SK-N-SH treated with all-trans-retinoic acid at 6 μM for 48 hours (cell line): ENCODE measurements at regions not wholly inside any gene's neighbourhood (a gene's known extent, or its start where the extent isn't known, plus 50 kb on each side); places are given as distances from the start of the nearest gene placed in this dataset.
"Not testable (repeated sequence)": the region's sequence is repeated elsewhere in the genome, so short reads cannot be mapped to it uniquely, and the experiment has no call there.

Source experiments
- ATAC-seq: fragments of 200-7000 bp; cut with Tn5 transposase; 3 replicates; pipeline ENCODE4 v1.9.1; 2020; ENCODE audit warnings: mild to moderate bottlenecking, moderate library complexity
- BACH2 ChIP-seq: fragments of 250-450 bp; sonication (Bioruptor Pico); IDR thresholded peaks from 2 replicates; pipeline ENCODE4 v1.9.0; 2021; ENCODE audit warnings: mild to moderate bottlenecking, borderline replicate concordance
- CSDC2 ChIP-seq: fragments of 250-450 bp; sonication (Bioruptor Pico); IDR thresholded peaks from 2 replicates; pipeline ENCODE4 v1.5.0; 2020; ENCODE audit warnings: mild to moderate bottlenecking, moderate library complexity
- ESRRG ChIP-seq: fragments of 250-450 bp; sonication (Bioruptor Pico); IDR thresholded peaks from 2 replicates; pipeline ENCODE4 v1.6.1; 2021; ENCODE audit warnings: mild to moderate bottlenecking
- GLIS3 ChIP-seq: fragments of 250-450 bp; sonication (Bioruptor Pico); IDR thresholded peaks from 2 replicates; pipeline ENCODE4 v1.5.0; 2020; ENCODE audit warnings: mild to moderate bottlenecking, moderate library complexity
- ISL1 ChIP-seq: fragments of 250-450 bp; sonication (Bioruptor Pico); IDR thresholded peaks from 2 replicates; pipeline ENCODE4 v2.1.2; 2022; ENCODE audit warnings: mild to moderate bottlenecking, moderate library complexity
- OSR1 ChIP-seq: fragments of 250-450 bp; sonication (Bioruptor Pico); IDR thresholded peaks from 2 replicates; pipeline ENCODE4 v1.8.0; 2022; ENCODE audit warnings: moderate library complexity, mild to moderate bottlenecking, inconsistent platforms
- PPARA ChIP-seq: fragments of 250-450 bp; sonication (Bioruptor Pico); IDR thresholded peaks from 2 replicates; pipeline ENCODE4 v1.5.0; 2020; ENCODE audit warnings: mild to moderate bottlenecking, borderline replicate concordance
- RARB ChIP-seq: fragments of 250-450 bp; sonication (Bioruptor Pico); IDR thresholded peaks from 2 replicates; pipeline ENCODE4 v1.8.0; 2021; ENCODE audit warnings: mild to moderate bottlenecking, moderate library complexity
- TCF4 ChIP-seq: fragments of 250-450 bp; sonication (Bioruptor Pico); IDR thresholded peaks from 2 replicates; pipeline ENCODE4 v1.8.0; 2021; ENCODE audit warnings: mild to moderate bottlenecking, moderate library complexity, borderline replicate concordance
- TOX ChIP-seq: fragments of 250-450 bp; sonication (Bioruptor Pico); IDR thresholded peaks from 2 replicates; pipeline ENCODE4 v1.8.0; 2021; ENCODE audit warnings: mild to moderate bottlenecking, moderate library complexity, borderline replicate concordance
- ZFP3 ChIP-seq: fragments of 250-450 bp; sonication (Bioruptor Pico); IDR thresholded peaks from 2 replicates; pipeline ENCODE4 v1.5.0; 2020; ENCODE audit warnings: mild to moderate bottlenecking, moderate library complexity
- ZNF565 ChIP-seq: fragments of 450-650 bp; formaldehyde crosslinking; conservative IDR thresholded peaks from 2 replicates; pipeline ENCODE4 v1.5.0; 2020; ENCODE audit warnings: low read depth, mild to moderate bottlenecking, moderate library complexity
- ZNF70 ChIP-seq: fragments of 450-650 bp; formaldehyde crosslinking; IDR thresholded peaks from 2 replicates; pipeline ENCODE4 v1.5.0; 2020; ENCODE audit warnings: mild to moderate bottlenecking, moderate library complexity
- ZNF8 ChIP-seq: fragments of 450-650 bp; formaldehyde crosslinking; IDR thresholded peaks from 2 replicates; pipeline ENCODE4 v1.5.0; 2020; ENCODE audit warnings: mild to moderate bottlenecking, moderate library complexity
- TF ChIP-seq, protein P1 (sequence below): fragments of 250-450 bp; sonication (Bioruptor Pico); IDR thresholded peaks from 2 replicates; pipeline ENCODE4 v1.8.0; 2021; ENCODE audit warnings: low read depth, mild to moderate bottlenecking, moderate library complexity, borderline replicate concordance
- TF ChIP-seq, protein P2 (sequence below): fragments of 250-450 bp; sonication (Bioruptor Pico); IDR thresholded peaks from 2 replicates; pipeline ENCODE4 v1.8.0; 2020; ENCODE audit warnings: mild to moderate bottlenecking, moderate library complexity, borderline replicate concordance
- TF ChIP-seq, protein P3 (sequence below): fragments of 250-450 bp; sonication (Bioruptor Pico); IDR thresholded peaks from 2 replicates; pipeline ENCODE4 v1.5.1; 2021; ENCODE audit warnings: mild to moderate bottlenecking, moderate library complexity
- TF ChIP-seq, protein P4 (sequence below): fragments of 250-450 bp; sonication (Bioruptor Pico); IDR thresholded peaks from 2 replicates; pipeline ENCODE4 v1.5.0; 2020; ENCODE audit warnings: mild to moderate bottlenecking, moderate library complexity
- TF ChIP-seq, protein P5 (sequence below): fragments of 250-450 bp; sonication (Bioruptor Pico); IDR thresholded peaks from 2 replicates; pipeline ENCODE4 v1.5.1; 2020; ENCODE audit warnings: low read depth, mild to moderate bottlenecking, moderate library complexity

DNA sequence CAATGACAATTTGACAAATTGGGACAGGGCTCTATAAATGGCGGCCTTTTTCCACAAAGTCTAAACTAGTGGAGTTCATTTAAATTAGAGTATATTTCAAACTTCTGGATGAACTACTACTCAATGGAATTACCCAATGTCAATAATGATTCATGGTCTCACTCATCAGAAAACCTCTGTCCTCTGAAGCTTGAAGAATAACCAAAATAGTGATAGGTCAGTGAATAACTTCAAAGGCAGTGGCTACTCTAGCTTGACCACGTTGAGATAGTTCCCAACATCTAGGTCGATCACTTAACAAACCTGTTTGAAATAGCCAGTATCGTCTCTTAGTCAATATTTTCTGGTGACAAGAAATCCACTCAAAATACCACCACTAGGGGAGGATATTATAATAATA is 197.6 kb downstream of the HDGFL1 start (continued):
- TF ChIP-seq BACH2 (CRISPR knock-in tag), result no peak

DNA sequence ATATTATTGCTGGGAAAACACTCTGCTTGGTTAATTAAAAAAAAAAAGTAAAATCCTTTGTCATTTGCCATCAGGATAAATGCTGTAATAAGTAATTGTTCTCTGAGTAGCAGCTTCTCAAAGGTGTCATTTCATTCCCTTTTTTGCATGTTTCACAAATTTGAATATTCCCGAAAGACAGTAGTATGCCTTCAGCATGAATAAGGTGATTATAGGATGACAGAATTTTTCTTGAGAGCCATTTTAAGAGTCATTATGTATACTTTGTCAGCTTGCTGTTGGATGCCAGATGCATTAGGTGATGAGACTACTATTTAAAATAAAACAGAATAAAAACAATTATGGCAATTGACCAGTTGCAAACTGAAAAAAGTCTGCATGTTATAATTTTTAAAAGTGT is 200.7 kb downstream of the HDGFL1 start:
- ATAC-seq, result no peak

DNA sequence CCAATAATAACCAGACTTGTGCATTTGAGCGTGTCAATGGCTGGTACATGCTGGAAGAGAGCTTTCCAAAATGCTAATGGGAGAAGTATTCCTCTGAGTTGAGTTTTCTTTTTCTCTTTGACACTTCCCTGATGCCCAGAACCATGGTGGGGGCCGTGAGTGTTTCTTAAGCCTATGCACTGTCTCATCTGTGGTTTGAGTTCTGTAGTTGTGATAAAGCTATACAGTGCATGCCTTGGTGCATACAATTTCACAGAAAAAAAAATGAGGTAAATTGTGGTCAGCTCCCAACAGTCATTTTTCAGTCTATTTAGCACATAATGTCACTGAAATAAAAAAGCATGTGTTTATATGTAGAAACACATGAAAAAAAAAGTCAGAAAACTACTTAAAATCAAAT is 204.8 kb downstream of the HDGFL1 start:
- TF ChIP-seq OSR1 (no peak), ESRRG (CRISPR knock-in tag) (no peak), GLIS3 (CRISPR knock-in tag) (no peak), TCF4 (CRISPR knock-in tag) (no peak), ZFP3 (no peak), CSDC2 (no peak), ISL1 (CRISPR knock-in tag) (no peak), ZNF565 (CRISPR knock-in tag) (no peak), BACH2 (CRISPR knock-in tag) (no peak), PPARA (CRISPR knock-in tag) (no peak)
- TF ChIP-seq, protein P1, sequence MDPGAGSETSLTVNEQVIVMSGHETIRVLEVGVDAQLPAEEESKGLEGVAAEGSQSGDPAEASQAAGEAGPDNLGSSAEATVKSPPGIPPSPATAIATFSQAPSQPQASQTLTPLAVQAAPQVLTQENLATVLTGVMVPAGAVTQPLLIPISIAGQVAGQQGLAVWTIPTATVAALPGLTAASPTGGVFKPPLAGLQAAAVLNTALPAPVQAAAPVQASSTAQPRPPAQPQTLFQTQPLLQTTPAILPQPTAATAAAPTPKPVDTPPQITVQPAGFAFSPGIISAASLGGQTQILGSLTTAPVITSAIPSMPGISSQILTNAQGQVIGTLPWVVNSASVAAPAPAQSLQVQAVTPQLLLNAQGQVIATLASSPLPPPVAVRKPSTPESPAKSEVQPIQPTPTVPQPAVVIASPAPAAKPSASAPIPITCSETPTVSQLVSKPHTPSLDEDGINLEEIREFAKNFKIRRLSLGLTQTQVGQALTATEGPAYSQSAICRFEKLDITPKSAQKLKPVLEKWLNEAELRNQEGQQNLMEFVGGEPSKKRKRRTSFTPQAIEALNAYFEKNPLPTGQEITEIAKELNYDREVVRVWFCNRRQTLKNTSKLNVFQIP (CRISPR knock-in tag), result no peak
- TF ChIP-seq, protein P2, sequence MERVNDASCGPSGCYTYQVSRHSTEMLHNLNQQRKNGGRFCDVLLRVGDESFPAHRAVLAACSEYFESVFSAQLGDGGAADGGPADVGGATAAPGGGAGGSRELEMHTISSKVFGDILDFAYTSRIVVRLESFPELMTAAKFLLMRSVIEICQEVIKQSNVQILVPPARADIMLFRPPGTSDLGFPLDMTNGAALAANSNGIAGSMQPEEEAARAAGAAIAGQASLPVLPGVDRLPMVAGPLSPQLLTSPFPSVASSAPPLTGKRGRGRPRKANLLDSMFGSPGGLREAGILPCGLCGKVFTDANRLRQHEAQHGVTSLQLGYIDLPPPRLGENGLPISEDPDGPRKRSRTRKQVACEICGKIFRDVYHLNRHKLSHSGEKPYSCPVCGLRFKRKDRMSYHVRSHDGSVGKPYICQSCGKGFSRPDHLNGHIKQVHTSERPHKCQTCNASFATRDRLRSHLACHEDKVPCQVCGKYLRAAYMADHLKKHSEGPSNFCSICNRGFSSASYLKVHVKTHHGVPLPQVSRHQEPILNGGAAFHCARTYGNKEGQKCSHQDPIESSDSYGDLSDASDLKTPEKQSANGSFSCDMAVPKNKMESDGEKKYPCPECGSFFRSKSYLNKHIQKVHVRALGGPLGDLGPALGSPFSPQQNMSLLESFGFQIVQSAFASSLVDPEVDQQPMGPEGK (CRISPR knock-in tag), result no peak
- TF ChIP-seq, all 23 proteins: peak for 0
- no peak for ATAC-seq

More for the DNA sequence above, 200.7 kb downstream of the HDGFL1 start:
- TF ChIP-seq ZNF8 (CRISPR knock-in tag) (no peak), OSR1 (no peak), BACH2 (CRISPR knock-in tag) (no peak), RARB (CRISPR knock-in tag) (no peak), GLIS3 (CRISPR knock-in tag) (no peak), ESRRG (CRISPR knock-in tag) (no peak)
- TF ChIP-seq, protein P3, sequence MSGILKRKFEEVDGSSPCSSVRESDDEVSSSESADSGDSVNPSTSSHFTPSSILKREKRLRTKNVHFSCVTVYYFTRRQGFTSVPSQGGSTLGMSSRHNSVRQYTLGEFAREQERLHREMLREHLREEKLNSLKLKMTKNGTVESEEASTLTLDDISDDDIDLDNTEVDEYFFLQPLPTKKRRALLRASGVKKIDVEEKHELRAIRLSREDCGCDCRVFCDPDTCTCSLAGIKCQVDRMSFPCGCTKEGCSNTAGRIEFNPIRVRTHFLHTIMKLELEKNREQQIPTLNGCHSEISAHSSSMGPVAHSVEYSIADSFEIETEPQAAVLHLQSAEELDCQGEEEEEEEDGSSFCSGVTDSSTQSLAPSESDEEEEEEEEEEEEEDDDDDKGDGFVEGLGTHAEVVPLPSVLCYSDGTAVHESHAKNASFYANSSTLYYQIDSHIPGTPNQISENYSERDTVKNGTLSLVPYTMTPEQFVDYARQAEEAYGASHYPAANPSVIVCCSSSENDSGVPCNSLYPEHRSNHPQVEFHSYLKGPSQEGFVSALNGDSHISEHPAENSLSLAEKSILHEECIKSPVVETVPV, result no peak

DNA sequence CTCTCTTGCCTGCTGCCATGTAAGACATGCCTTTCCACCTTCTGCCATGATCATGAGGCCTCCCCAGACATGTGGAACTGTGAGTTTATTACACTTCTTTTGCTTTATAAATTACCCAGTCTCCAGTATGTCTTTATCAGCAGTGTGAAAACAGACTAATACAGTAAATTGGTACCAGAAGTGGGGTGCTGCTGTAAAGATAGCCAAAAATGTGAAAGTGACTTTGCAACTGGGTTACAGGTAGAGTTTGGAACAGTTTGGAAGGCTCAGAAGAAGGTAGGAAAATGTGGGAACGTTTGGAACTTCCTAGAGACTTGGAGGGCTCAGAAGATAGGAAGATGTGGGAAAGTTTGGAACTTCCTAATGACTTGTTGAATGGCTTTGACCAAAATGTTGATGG is 209.1 kb downstream of the HDGFL1 start:
- ATAC-seq, result not testable (repeated sequence)

DNA sequence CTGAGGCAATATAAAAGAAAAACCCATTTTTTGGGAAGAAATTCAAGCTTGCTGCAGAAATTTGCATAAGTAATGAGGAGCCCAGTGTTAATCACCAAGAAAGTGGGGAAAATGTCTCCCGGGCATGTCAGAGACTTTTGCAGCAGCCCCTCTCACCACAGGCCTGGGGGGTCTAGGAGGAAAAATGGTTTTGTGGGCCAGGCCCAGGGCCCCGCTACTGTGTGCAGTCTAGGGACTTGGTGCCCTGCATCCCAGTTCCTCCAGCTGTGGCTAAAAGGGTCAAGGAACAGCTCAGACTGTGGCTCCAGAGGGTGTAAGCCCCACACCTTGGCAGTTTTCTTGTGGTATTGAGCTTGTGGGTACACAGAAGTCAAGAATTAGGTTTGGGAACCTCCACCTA is 209.7 kb downstream of the HDGFL1 start:
- ATAC-seq, result no peak
- TF ChIP-seq CSDC2, result no peak
- TF ChIP-seq, protein P4, sequence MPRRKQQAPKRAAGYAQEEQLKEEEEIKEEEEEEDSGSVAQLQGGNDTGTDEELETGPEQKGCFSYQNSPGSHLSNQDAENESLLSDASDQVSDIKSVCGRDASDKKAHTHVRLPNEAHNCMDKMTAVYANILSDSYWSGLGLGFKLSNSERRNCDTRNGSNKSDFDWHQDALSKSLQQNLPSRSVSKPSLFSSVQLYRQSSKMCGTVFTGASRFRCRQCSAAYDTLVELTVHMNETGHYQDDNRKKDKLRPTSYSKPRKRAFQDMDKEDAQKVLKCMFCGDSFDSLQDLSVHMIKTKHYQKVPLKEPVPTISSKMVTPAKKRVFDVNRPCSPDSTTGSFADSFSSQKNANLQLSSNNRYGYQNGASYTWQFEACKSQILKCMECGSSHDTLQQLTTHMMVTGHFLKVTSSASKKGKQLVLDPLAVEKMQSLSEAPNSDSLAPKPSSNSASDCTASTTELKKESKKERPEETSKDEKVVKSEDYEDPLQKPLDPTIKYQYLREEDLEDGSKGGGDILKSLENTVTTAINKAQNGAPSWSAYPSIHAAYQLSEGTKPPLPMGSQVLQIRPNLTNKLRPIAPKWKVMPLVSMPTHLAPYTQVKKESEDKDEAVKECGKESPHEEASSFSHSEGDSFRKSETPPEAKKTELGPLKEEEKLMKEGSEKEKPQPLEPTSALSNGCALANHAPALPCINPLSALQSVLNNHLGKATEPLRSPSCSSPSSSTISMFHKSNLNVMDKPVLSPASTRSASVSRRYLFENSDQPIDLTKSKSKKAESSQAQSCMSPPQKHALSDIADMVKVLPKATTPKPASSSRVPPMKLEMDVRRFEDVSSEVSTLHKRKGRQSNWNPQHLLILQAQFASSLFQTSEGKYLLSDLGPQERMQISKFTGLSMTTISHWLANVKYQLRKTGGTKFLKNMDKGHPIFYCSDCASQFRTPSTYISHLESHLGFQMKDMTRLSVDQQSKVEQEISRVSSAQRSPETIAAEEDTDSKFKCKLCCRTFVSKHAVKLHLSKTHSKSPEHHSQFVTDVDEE (CRISPR knock-in tag), result no peak
- TF ChIP-seq, protein P5, sequence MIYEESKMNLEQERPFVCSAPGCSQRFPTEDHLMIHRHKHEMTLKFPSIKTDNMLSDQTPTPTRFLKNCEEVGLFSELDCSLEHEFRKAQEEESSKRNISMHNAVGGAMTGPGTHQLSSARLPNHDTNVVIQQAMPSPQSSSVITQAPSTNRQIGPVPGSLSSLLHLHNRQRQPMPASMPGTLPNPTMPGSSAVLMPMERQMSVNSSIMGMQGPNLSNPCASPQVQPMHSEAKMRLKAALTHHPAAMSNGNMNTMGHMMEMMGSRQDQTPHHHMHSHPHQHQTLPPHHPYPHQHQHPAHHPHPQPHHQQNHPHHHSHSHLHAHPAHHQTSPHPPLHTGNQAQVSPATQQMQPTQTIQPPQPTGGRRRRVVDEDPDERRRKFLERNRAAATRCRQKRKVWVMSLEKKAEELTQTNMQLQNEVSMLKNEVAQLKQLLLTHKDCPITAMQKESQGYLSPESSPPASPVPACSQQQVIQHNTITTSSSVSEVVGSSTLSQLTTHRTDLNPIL (CRISPR knock-in tag), result no peak
- TF ChIP-seq RARB (CRISPR knock-in tag), result no peak
- no peak for TF ChIP-seq ZNF8 (CRISPR knock-in tag)
- TF ChIP-seq, protein P1 (CRISPR knock-in tag), result no peak
- no peak for TF ChIP-seq TOX (CRISPR knock-in tag)
- no peak for TF ChIP-seq ZNF565 (CRISPR knock-in tag)
- TF ChIP-seq ZNF70 (CRISPR knock-in tag), result no peak
- TF ChIP-seq, protein P2 (CRISPR knock-in tag), result no peak
- TF ChIP-seq, protein P3, result no peak
